CD8-positive, alpha-beta memory T cell (primary cell): ENCODE measurements at regions not wholly inside any gene's neighbourhood (a gene's known extent, or its start where the extent isn't known, plus 50 kb on each side); places are given as distances from the start of the nearest gene placed in this dataset.
A peak's percentile ranks its signal among the peaks of the same experiment; 100 is the strongest.

Experiments used
- CTCF ChIA-PET: fragments of 350-600 bp; sonication (Branson Sonifier 250); formaldehyde crosslinking; loops from one replicate; lab custom pipeline; 2021; ENCODE audit warnings: antibody characterized with exemption; lab: Charles Lee
- POLR2A ChIA-PET: fragments of 350-600 bp; sonication (Branson Sonifier 250); formaldehyde crosslinking; loops from one replicate; lab custom pipeline; 2021; ENCODE audit warnings: antibody characterized with exemption; lab: Charles Lee
- DNase-seq, 5 donors: peaks; one replicate each; pipeline versions ENCODE4 v3.0.0 to v3.0.0-alpha.2; 2020 to 2022; ENCODE audit warnings: mixed read lengths in 1 of 5
- H3K27ac ChIP-seq: one replicate; pipeline ENCODE4 v1.7.0; 2013; ENCODE audit warnings: low read depth, mild to moderate bottlenecking, low read length, moderate library complexity
- H3K27me3 ChIP-seq: 2 replicates; pipeline ENCODE4 v1.7.0; 2013; ENCODE audit warnings: low read length, mild to moderate bottlenecking; ENCODE audit not compliant: insufficient read depth, poor library complexity, severe bottlenecking
- H3K36me3 ChIP-seq: 2 replicates; pipeline ENCODE4 v1.7.0; 2013; ENCODE audit warnings: mild to moderate bottlenecking, low read length, moderate library complexity; ENCODE audit not compliant: insufficient read depth
- H3K4me1 ChIP-seq: 2 replicates; pipeline ENCODE4 v1.7.0; 2013; ENCODE audit warnings: mild to moderate bottlenecking, low read length, moderate library complexity; ENCODE audit not compliant: insufficient read depth
- H3K4me3 ChIP-seq: 2 replicates; pipeline ENCODE4 v1.7.0; 2013; ENCODE audit warnings: mild to moderate bottlenecking, low read length
- H3K9me3 ChIP-seq: 2 replicates; pipeline ENCODE4 v1.7.0; 2013; ENCODE audit warnings: mild to moderate bottlenecking, low read length
- H3K27ac Mint-ChIP-seq, 8 donors: one replicate each; pipeline ENCODE4 v1.8.0; 2020 to 2021; ENCODE audit warnings: mixed read lengths in 8 of 8, mild to moderate bottlenecking in 6 of 8, inconsistent platforms in 3 of 8, moderate library complexity in 3 of 8
- H3K27me3 Mint-ChIP-seq, 2 donors: one replicate each; pipeline ENCODE4 v1.8.0; 2020 to 2021; ENCODE audit warnings: mixed read lengths in 2 of 2, mild to moderate bottlenecking in 1 of 2, moderate library complexity in 1 of 2
- H3K36me3 Mint-ChIP-seq, 3 donors: one replicate each; pipeline ENCODE4 v1.8.0; 2020 to 2021; ENCODE audit warnings: mixed read lengths in 3 of 3, inconsistent platforms in 1 of 3, mild to moderate bottlenecking in 1 of 3
- H3K4me1 Mint-ChIP-seq, 3 donors: one replicate each; pipeline ENCODE4 v1.8.0; 2020 to 2021; ENCODE audit warnings: mixed read lengths in 3 of 3, inconsistent platforms in 1 of 3, mild to moderate bottlenecking in 1 of 3
- H3K4me3 Mint-ChIP-seq, 7 donors: one replicate each; pipeline ENCODE4 v1.8.0; 2020 to 2021; ENCODE audit warnings: mixed read lengths in 7 of 7, mild to moderate bottlenecking in 6 of 7, moderate library complexity in 4 of 7, inconsistent platforms in 2 of 7
- H3K9me3 Mint-ChIP-seq, 5 donors: one replicate each; pipeline ENCODE4 v1.8.0; 2020 to 2022; ENCODE audit warnings: mixed read lengths in 5 of 5, mild to moderate bottlenecking in 3 of 5, moderate library complexity in 2 of 5, inconsistent platforms in 1 of 5

- Histone ChIP-seq H3K27me3 (no peaks in the 10 kb centered on the region), H3K27ac (no peak overlapping the region), H3K36me3 (no peaks in the 10 kb centered on the region), H3K9me3 (no peaks in the 10 kb centered on the region), H3K4me3 (no peak overlapping the region), H3K4me1 (peaks cover 15% of the 10 kb centered on the region)
- H3K4me1 Mint-ChIP-seq, result peaks cover 8 to 20% (median 13%) of the 10 kb centered on the region in 3 donors
- DNase-seq, result no peak
- peaks cover 2 to 14% (median 9%) of the 10 kb centered on the region in 5 donors for H3K9me3 Mint-ChIP-seq
- H3K4me3 Mint-ChIP-seq, result no peak overlapping the region
- ChIA-PET POLR2A (no interaction called here), CTCF (no interaction called here)
- peaks cover 0 to 1% of the 10 kb centered on the region in 2 donors for H3K27me3 Mint-ChIP-seq
- H3K36me3 Mint-ChIP-seq, result peaks cover 2 to 4% (median 2%) of the 10 kb centered on the region in 3 donors
- peak overlapping the region in 1 of 8 donors; percentile 3 for H3K27ac Mint-ChIP-seq
Measured at GRCh38 chr3:30263925-30264313, 342.5 kb upstream of the TGFBR2 start.

GRCh38 chr3:30266524-30266923 lies 339.9 kb upstream of the TGFBR2 start:
- peaks cover 2 to 14% (median 9%) of the 10 kb centered on the region in 5 donors for H3K9me3 Mint-ChIP-seq
- no peak overlapping the region for H3K27ac ChIP-seq
- peaks cover 15% of the 10 kb centered on the region for H3K4me1 ChIP-seq
- peaks cover 2 to 4% (median 2%) of the 10 kb centered on the region in 3 donors for H3K36me3 Mint-ChIP-seq
- no peak overlapping the region for H3K27ac Mint-ChIP-seq
- no peaks in the 10 kb centered on the region for H3K36me3 ChIP-seq
- ChIA-PET CTCF (no interaction called here), POLR2A (no interaction called here)
- H3K9me3 ChIP-seq, result no peaks in the 10 kb centered on the region
- H3K27me3 ChIP-seq, result no peaks in the 10 kb centered on the region
- H3K4me3 Mint-ChIP-seq, result no peak overlapping the region
- H3K4me3 ChIP-seq, result no peak overlapping the region
- peaks cover 0 to 3% of the 10 kb centered on the region in 2 donors for H3K27me3 Mint-ChIP-seq
- H3K4me1 Mint-ChIP-seq, result peaks cover 8 to 20% (median 13%) of the 10 kb centered on the region in 3 donors
- DNase-seq, result no peak

- no peaks in the 10 kb centered on the region for H3K27me3 ChIP-seq
- H3K27ac ChIP-seq, result no peak overlapping the region
- ChIA-PET CTCF (no interaction called here), POLR2A (no interaction called here)
- no peak for DNase-seq
- peaks cover 0 to 3% of the 10 kb centered on the region in 2 donors for H3K27me3 Mint-ChIP-seq
- peaks cover 6% of the 10 kb centered on the region for H3K4me1 ChIP-seq
- H3K36me3 Mint-ChIP-seq, result peaks cover 2 to 4% (median 2%) of the 10 kb centered on the region in 3 donors
- H3K4me1 Mint-ChIP-seq, result peaks cover 5 to 7% (median 6%) of the 10 kb centered on the region in 3 donors
- H3K27ac Mint-ChIP-seq, result no peak overlapping the region
- no peak overlapping the region for H3K4me3 ChIP-seq
- peaks cover 2 to 14% (median 9%) of the 10 kb centered on the region in 5 donors for H3K9me3 Mint-ChIP-seq
- H3K9me3 ChIP-seq, result no peaks in the 10 kb centered on the region
- H3K4me3 Mint-ChIP-seq, result no peak overlapping the region
- no peaks in the 10 kb centered on the region for H3K36me3 ChIP-seq
Measured at GRCh38 chr3:30268288-30268687, 338.1 kb upstream of the TGFBR2 start.

DNA sequence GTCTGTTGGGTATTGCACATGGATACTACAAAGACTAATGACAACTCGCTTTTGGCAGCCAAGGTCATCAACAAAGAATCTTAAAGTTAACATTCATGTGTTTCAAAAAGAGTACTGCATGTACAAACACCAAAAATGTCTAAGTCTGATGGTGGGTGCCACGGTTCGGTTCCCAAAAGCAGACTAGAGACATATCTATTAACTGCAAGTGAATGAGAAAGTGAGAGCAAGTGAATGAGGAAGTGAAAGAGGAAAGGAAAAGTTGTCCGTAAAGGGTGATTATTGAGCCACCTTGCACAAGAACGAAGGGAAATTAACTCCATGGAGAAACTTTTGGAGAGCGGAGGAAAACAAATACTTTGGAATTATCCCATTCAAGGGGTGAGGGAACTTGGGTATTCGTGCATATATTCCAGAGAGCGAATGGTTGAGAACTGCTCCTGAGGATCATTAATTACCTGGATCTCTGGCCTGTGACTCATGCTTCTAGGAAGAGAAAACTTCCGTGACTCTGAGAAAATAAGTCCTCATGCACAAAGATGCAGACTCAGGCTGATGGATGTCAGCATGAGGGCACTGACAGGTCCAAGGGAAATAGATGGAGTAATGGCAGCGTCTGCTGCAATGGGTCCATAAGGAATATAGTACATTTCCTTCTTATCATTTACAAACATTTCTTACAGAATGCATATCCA lies 336.5 kb upstream of the TGFBR2 start:
- Mint-ChIP-seq H3K9me3 (peaks cover 0 to 4% (median 3%) of the 10 kb centered on the region in 5 donors), H3K27me3 (peaks cover 0 to 2% of the 10 kb centered on the region in 2 donors), H3K4me3 (no peak overlapping the region), H3K4me1 (no peaks in the 10 kb centered on the region), H3K27ac (no peak overlapping the region), H3K36me3 (peaks cover 0 to 4% (median 2%) of the 10 kb centered on the region in 3 donors)
- Histone ChIP-seq H3K4me3 (no peak overlapping the region), H3K27ac (no peak overlapping the region), H3K27me3 (no peaks in the 10 kb centered on the region), H3K9me3 (no peaks in the 10 kb centered on the region), H3K4me1 (no peaks in the 10 kb centered on the region), H3K36me3 (no peaks in the 10 kb centered on the region)
- POLR2A ChIA-PET, result no interaction called here
- CTCF ChIA-PET, result no interaction called here
- DNase-seq, result no peak

DNA sequence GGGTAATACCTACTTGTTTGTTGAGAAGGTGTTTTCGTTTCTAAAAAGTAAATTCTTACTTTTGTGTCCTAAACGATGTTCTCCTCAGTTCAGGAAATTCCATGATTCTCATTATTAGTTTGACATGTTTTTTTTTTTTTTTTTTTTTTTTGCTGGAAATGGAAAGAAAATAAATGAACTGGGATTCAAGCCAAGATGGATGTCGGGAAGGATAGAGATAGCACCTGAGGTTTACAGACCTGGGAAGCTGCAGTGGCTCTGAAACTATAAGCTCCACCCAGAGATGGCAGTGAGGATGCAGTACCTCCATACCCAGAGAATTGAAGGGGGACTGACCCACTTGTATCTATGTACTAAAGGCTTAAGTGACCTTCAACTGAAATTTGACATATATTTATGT lies 334.6 kb upstream of the TGFBR2 start:
- Mint-ChIP-seq H3K27me3 (peaks cover 0 to 2% of the 10 kb centered on the region in 2 donors), H3K4me3 (no peak overlapping the region), H3K9me3 (no peaks in the 10 kb centered on the region), H3K4me1 (no peaks in the 10 kb centered on the region), H3K36me3 (no peaks in the 10 kb centered on the region), H3K27ac (no peak overlapping the region)
- Histone ChIP-seq H3K27me3 (no peaks in the 10 kb centered on the region), H3K4me1 (no peaks in the 10 kb centered on the region), H3K9me3 (no peaks in the 10 kb centered on the region), H3K27ac (no peak overlapping the region), H3K4me3 (no peak overlapping the region), H3K36me3 (no peaks in the 10 kb centered on the region)
- ChIA-PET CTCF (no interaction called here), POLR2A (no interaction called here)
- DNase-seq, result no peak

DNA sequence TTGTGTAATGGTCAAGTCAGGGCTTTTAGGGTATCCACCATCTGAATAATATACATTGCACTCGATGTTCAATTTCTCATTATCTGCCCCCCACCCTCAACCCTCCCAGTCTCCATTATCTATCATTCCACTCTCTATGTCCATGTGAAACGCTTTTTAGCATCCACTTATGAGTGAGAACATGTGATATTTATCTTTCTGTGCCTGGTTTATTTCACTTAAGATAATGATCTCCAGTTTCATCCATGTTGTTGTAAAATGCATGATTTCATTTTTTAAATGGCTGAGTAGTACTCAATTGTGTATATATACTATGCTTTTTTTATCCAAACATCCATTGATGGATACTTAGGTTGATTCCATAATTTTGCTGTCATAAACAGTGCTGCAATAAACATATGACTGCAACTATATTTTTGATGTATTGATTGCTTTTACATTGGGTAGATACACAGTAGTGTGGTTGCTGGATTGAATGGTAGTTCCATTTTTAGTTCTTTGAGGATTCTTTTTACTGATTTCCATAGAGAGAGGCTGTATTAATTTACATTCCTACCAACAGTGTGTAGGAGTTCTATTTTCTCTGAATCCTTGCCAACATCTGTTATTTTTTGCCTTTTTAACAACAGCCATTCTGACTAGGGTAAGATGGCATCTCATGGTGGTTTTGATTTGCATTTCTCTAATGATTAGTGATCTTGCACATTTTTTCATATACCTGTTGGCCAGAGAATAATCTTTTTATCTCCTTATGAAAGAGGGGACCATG lies 332.9 kb upstream of the TGFBR2 start:
- ChIA-PET CTCF (no interaction called here), POLR2A (interaction anchor here (0.6 to 0.7 kb wide), 2 partner anchors 224 to 446 kb away, joined by 3 read pairs; no protein-coding TSS in a partner anchor)
- no peak overlapping the region for H3K4me3 Mint-ChIP-seq
- H3K4me1 Mint-ChIP-seq, result no peaks in the 10 kb centered on the region
- H3K4me1 ChIP-seq, result no peaks in the 10 kb centered on the region
- H3K9me3 ChIP-seq, result no peaks in the 10 kb centered on the region
- H3K36me3 ChIP-seq, result no peaks in the 10 kb centered on the region
- H3K27ac Mint-ChIP-seq, result no peak overlapping the region
- H3K27me3 ChIP-seq, result no peaks in the 10 kb centered on the region
- peaks cover 0 to 2% (median 0%) of the 10 kb centered on the region in 5 donors for H3K9me3 Mint-ChIP-seq
- H3K27ac ChIP-seq, result no peak overlapping the region
- no peak overlapping the region for H3K4me3 ChIP-seq
- H3K36me3 Mint-ChIP-seq, result no peaks in the 10 kb centered on the region
- H3K27me3 Mint-ChIP-seq, result peaks cover 0 to 2% of the 10 kb centered on the region in 2 donors
- no peak for DNase-seq

- H3K4me3 Mint-ChIP-seq, result no peak overlapping the region
- Histone ChIP-seq H3K36me3 (no peaks in the 10 kb centered on the region), H3K4me3 (no peak overlapping the region), H3K9me3 (no peaks in the 10 kb centered on the region), H3K27ac (no peak overlapping the region), H3K4me1 (no peaks in the 10 kb centered on the region), H3K27me3 (no peaks in the 10 kb centered on the region)
- H3K36me3 Mint-ChIP-seq, result peaks cover 0 to 4% (median 0%) of the 10 kb centered on the region in 3 donors
- no peak overlapping the region for H3K27ac Mint-ChIP-seq
- no peaks in the 10 kb centered on the region for H3K4me1 Mint-ChIP-seq
- ChIA-PET POLR2A (no interaction called here), CTCF (no interaction called here)
- H3K27me3 Mint-ChIP-seq, result peaks cover 0 to 1% of the 10 kb centered on the region in 2 donors
- peaks cover 0 to 2% (median 0%) of the 10 kb centered on the region in 5 donors for H3K9me3 Mint-ChIP-seq
- DNase-seq, result no peak
Measured at GRCh38 chr3:30277494-30277893, 328.9 kb upstream of the TGFBR2 start.

DNA sequence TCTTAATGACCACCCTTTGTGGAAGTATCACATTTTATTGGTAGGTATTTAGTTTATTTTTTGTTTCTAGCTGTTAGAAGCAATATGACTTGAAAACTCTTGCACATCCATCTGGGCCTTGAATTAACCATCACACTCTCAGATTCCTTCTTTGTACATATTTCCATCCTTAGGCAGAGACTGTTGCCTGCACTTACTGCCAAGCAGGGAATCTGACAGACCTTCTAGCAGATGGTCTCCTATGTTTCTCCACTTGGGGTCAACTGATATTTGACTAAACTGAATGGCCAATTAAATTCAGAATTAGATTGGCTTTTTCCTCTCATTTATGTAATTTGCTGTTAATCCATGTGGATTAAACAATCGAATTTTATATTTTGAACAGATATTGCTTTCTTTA lies 324.9 kb upstream of the TGFBR2 start:
- CTCF ChIA-PET, result no interaction called here
- no peak overlapping the region for H3K4me3 Mint-ChIP-seq
- H3K4me1 ChIP-seq, result no peaks in the 10 kb centered on the region
- H3K36me3 ChIP-seq, result no peaks in the 10 kb centered on the region
- no peak overlapping the region for H3K27ac Mint-ChIP-seq
- H3K4me3 ChIP-seq, result no peak overlapping the region
- no peaks in the 10 kb centered on the region for H3K4me1 Mint-ChIP-seq
- no peak overlapping the region for H3K27ac ChIP-seq
- peaks cover 0 to 2% (median 0%) of the 10 kb centered on the region in 5 donors for H3K9me3 Mint-ChIP-seq
- peaks cover 0 to 4% (median 0%) of the 10 kb centered on the region in 3 donors for H3K36me3 Mint-ChIP-seq
- no peaks in the 10 kb centered on the region for H3K9me3 ChIP-seq
- peaks cover 0 to 1% of the 10 kb centered on the region in 2 donors for H3K27me3 Mint-ChIP-seq
- POLR2A ChIA-PET, result no interaction called here
- no peak for DNase-seq
- no peaks in the 10 kb centered on the region for H3K27me3 ChIP-seq
